ENCODE measurements at regions not wholly inside any gene's neighbourhood (a gene's known extent, or its start where the extent isn't known, plus 50 kb on each side); places are given as distances from the start of the nearest gene placed in this dataset.

GRCh38 chr3:21860657-21861056, 109.6 kb upstream of the ZNF385D start:
- Histone ChIP-seq H2BK120ac (replicated peaks; ENCODE audit: low read depth, low read length) (no peak overlapping the region), H2BK15ac (ENCODE audit: low read length) (no peak overlapping the region), H3K14ac (ENCODE audit: insufficient read length) (no peak overlapping the region), H4K5ac (ENCODE audit: insufficient read length, low read depth, low read length) (no peak overlapping the region), H3K18ac (ENCODE audit: extremely low read depth, low read length) (no peak overlapping the region), H3K4me2 (ENCODE audit: insufficient read depth in 1 of 2, low read depth in 2 of 2, low read length in 2 of 2) (no peak overlapping the region), H2BK5ac (ENCODE audit: low read depth, low read length) (no peak overlapping the region), H3K4me1 (replicated peaks in 1 of 4; ENCODE audit: control insufficient read depth in 3 of 4, insufficient read depth in 4 of 4, low read length in 3 of 4) (peaks cover 0 to 3% (median 0%) of the 10 kb centered on the region in 4 experiments; a peak in 1 of 7 replicates), H3K36me3 (ENCODE audit: control insufficient read depth in 2 of 4, insufficient read depth in 4 of 4, low read length in 3 of 4) (no peaks in the 10 kb centered on the region), H3K9ac (replicated peaks in 1 of 4; ENCODE audit: extremely low read depth in 1 of 4, low read depth in 3 of 4, low read length in 3 of 4) (no peak overlapping the region), H3K9me3 (ENCODE audit: insufficient read depth in 2 of 2, low read depth in 1 of 2, low read length in 1 of 2) (no peaks in the 10 kb centered on the region), H2BK12ac (ENCODE audit: low read depth, low read length) (no peak overlapping the region), H4K8ac (ENCODE audit: extremely low read depth, insufficient read depth, low read length) (no peak overlapping the region), H3K56ac (replicated peaks; ENCODE audit: insufficient read length, low read depth, low read length) (no peak overlapping the region), H3K27ac (ENCODE audit: low read depth, low read length) (no peak overlapping the region), H3K79me1 (ENCODE audit: low read depth, low read length) (no peaks in the 10 kb centered on the region), H3K27me3 (replicated peaks in 1 of 4; ENCODE audit: control insufficient read depth in 3 of 4, extremely low read depth in 1 of 4, insufficient read depth in 3 of 4, low read length in 3 of 4) (no peaks in the 10 kb centered on the region), H4K91ac (replicated peaks; ENCODE audit: insufficient read length, low read length) (no peak overlapping the region), H3K4me3 (ENCODE audit: extremely low read depth in 1 of 4, insufficient read depth in 2 of 4, low read depth in 3 of 4, low read length in 4 of 4) (no peak overlapping the region), H3K23ac (ENCODE audit: insufficient read length) (no peak overlapping the region), H3K4ac (replicated peaks; ENCODE audit: insufficient read length, low read depth, low read length) (no peak overlapping the region), H2BK20ac (ENCODE audit: low read length) (no peak overlapping the region), H4K20me1 (replicated peaks in 1 of 2; ENCODE audit: control insufficient read depth in 1 of 2, insufficient read depth in 2 of 2, low read length in 2 of 2) (no peaks in the 10 kb centered on the region), H3K79me2 (ENCODE audit: control insufficient read depth in 1 of 2, insufficient read depth in 2 of 2, low read length in 2 of 2) (no peaks in the 10 kb centered on the region), H2AFZ (ENCODE audit: low read length) (no peak overlapping the region), H2AK5ac (ENCODE audit: low read depth, low read length) (no peak overlapping the region), H3K23me2 (ENCODE audit: low read depth, low read length) (no peaks in the 10 kb centered on the region)
- TF ChIP-seq MAFK (IDR thresholded peaks at IDR 0.05; ENCODE audit: low read depth, low read length) (no peak), SP1 (IDR thresholded peaks at IDR 0.05; ENCODE audit: low read depth, low read length) (no peak), SIN3A (conservative IDR thresholded peaks at IDR 0.05 in 1 of 2, IDR thresholded peaks at IDR 0.05 in 1 of 2; ENCODE audit: low read depth in 1 of 2, low read length in 2 of 2) (no peak), CTBP2 (IDR thresholded peaks at IDR 0.05; ENCODE audit: borderline replicate concordance, insufficient read depth, insufficient read length, low read length) (no peak), ATF2 (IDR thresholded peaks at IDR 0.05; ENCODE audit: low read length) (no peak), GABPA (IDR thresholded peaks at IDR 0.05; ENCODE audit: borderline replicate concordance, insufficient read depth, low read length) (no peak), CHD1 (IDR thresholded peaks at IDR 0.05; ENCODE audit: low read depth, low read length) (no peak), POLR2AphosphoS5 (IDR thresholded peaks at IDR 0.05; ENCODE audit: low read depth, low read length) (no peak), EP300 (IDR thresholded peaks at IDR 0.05; ENCODE audit: borderline replicate concordance in 1 of 2, low read depth in 2 of 2, low read length in 2 of 2) (no peak), TAF1 (IDR thresholded peaks at IDR 0.05; ENCODE audit: low read depth, low read length) (no peak), CEBPB (IDR thresholded peaks at IDR 0.05; ENCODE audit: low read depth, low read length) (no peak), JUND (IDR thresholded peaks at IDR 0.05; ENCODE audit: low read length) (no peak), TCF12 (IDR thresholded peaks at IDR 0.05; ENCODE audit: low read depth, low read length) (no peak), RFX5 (IDR thresholded peaks at IDR 0.05; ENCODE audit: borderline replicate concordance, low read depth, low read length) (no peak)
- DNase-seq (ENCODE audit: low read depth in 1 of 2, low spot score in 2 of 2) = no peak
- FAIRE-seq = no peak
- 87% methylated on average over 1 of the region's 1 CpG; no CpG with 5 or more reads in 1 of the 2 experiments for WGBS, 2 experiments (ENCODE audit: extremely low coverage in 1 of 2, insufficient coverage in 1 of 2, insufficient read length in 1 of 2, insufficient replicate concordance in 2 of 2, low coverage in 1 of 2, low lambda C conversion rate in 2 of 2, missing lambda C conversion rate in 1 of 2)
- ChIA-PET POLR2A (ENCODE audit: partially characterized antibody) (no interaction called here), CTCF (ENCODE audit: partially characterized antibody) (interaction anchor here (1.0 kb wide), 1 partner anchor 33 kb away, joined by 3 read pairs; no protein-coding TSS in a partner anchor)

All from H1 (cell line).